ENCODE measurements at regions not wholly inside any gene's neighbourhood (a gene's known extent, or its start where the extent isn't known, plus 50 kb on each side); places are given as distances from the start of the nearest gene placed in this dataset.

GRCh38 chr20:22887796-22888195, 147.3 kb upstream of the SSTR4 start:
- H3K4me1 ChIP-seq = no peaks in the 10 kb centered on the region
- no peaks in the 10 kb centered on the region for H3K9me3 ChIP-seq
- TF ChIP-seq CTCF (IDR thresholded peaks at IDR 0.05) = no peak
- no peak for ATAC-seq
- no peak for DNase-seq
- no peak overlapping the region for H3K27ac ChIP-seq
- no peaks in the 10 kb centered on the region for H3K36me3 ChIP-seq
- intact Hi-C loops (cut with DNase I) = no loop called here
- H3K27me3 ChIP-seq = no peaks in the 10 kb centered on the region
- H3K4me3 ChIP-seq = no peak overlapping the region

- no peaks in the 10 kb centered on the region for H3K9me3 ChIP-seq
- no peaks in the 10 kb centered on the region for H3K36me3 ChIP-seq
- no peak overlapping the region for H3K27ac ChIP-seq
- H3K4me3 ChIP-seq = no peak overlapping the region
- intact Hi-C loops (cut with DNase I) = no loop called here
- no peaks in the 10 kb centered on the region for H3K4me1 ChIP-seq
- no peak for ATAC-seq
- DNase-seq = no peak
- no peaks in the 10 kb centered on the region for H3K27me3 ChIP-seq
- TF ChIP-seq CTCF (IDR thresholded peaks at IDR 0.05) = no peak
Observed at GRCh38 chr20:22890594-22891300, 144.4 kb upstream of the SSTR4 start.

- Histone ChIP-seq H3K27me3 (no peaks in the 10 kb centered on the region), H3K9me3 (no peaks in the 10 kb centered on the region), H3K36me3 (no peaks in the 10 kb centered on the region), H3K4me3 (no peak overlapping the region), H3K27ac (no peak overlapping the region), H3K4me1 (no peaks in the 10 kb centered on the region)
- intact Hi-C loops (cut with DNase I) = no loop called here
- DNase-seq (no peak), ATAC-seq (no peak)
- no peak for TF ChIP-seq CTCF (IDR thresholded peaks at IDR 0.05)
Observed at GRCh38 chr20:22901164-22901563, 133.9 kb upstream of the SSTR4 start.

- no peaks in the 10 kb centered on the region for H3K27me3 ChIP-seq
- DNase-seq = no peak
- no peak for ATAC-seq
- no peak overlapping the region for H3K27ac ChIP-seq
- H3K4me3 ChIP-seq = no peak overlapping the region
- H3K4me1 ChIP-seq = no peaks in the 10 kb centered on the region
- TF ChIP-seq CTCF (IDR thresholded peaks at IDR 0.05) = no peak
- intact Hi-C loops (cut with DNase I) = no loop called here
- H3K9me3 ChIP-seq = no peaks in the 10 kb centered on the region
- H3K36me3 ChIP-seq = no peaks in the 10 kb centered on the region
Observed at GRCh38 chr20:22901921-22902320, 133.2 kb upstream of the SSTR4 start.

GRCh38 chr20:22904386-22904785, 130.7 kb upstream of the SSTR4 start:
- no peaks in the 10 kb centered on the region for H3K9me3 ChIP-seq
- no peak overlapping the region for H3K4me3 ChIP-seq
- no peaks in the 10 kb centered on the region for H3K27me3 ChIP-seq
- no peak for TF ChIP-seq CTCF (IDR thresholded peaks at IDR 0.05)
- no peak overlapping the region for H3K27ac ChIP-seq
- no peaks in the 10 kb centered on the region for H3K4me1 ChIP-seq
- intact Hi-C loops (cut with DNase I) = no loop called here
- DNase-seq (no peak), ATAC-seq (no peak)
- H3K36me3 ChIP-seq = no peaks in the 10 kb centered on the region

- TF ChIP-seq CTCF (IDR thresholded peaks at IDR 0.05) = no peak
- intact Hi-C loops (cut with DNase I) = no loop called here
Observed at GRCh38 chr20:22904905-22905304, 130.2 kb upstream of the SSTR4 start.

More at GRCh38 chr20:22904905-22905304, 130.2 kb upstream of the SSTR4 start:
- Histone ChIP-seq H3K27ac (no peak overlapping the region), H3K4me1 (no peaks in the 10 kb centered on the region), H3K4me3 (no peak overlapping the region), H3K9me3 (no peaks in the 10 kb centered on the region), H3K27me3 (no peaks in the 10 kb centered on the region), H3K36me3 (no peaks in the 10 kb centered on the region)
- no peak for DNase-seq
- ATAC-seq = no peak
